Stomach smooth muscle (tissue), 2 donors: ENCODE measurements at regions not wholly inside any gene's neighbourhood (a gene's known extent, or its start where the extent isn't known, plus 50 kb on each side); places are given as distances from the start of the nearest gene placed in this dataset.
A peak's percentile ranks its signal among the peaks of the same experiment; 100 is the strongest.

Source experiments
- H3K27ac ChIP-seq: one replicate; pipeline ENCODE4 v1.7.0; 2013; ENCODE audit warnings: mild to moderate bottlenecking, low read length, inconsistent platforms
- H3K27me3 ChIP-seq, 2 donors: one replicate each; pipeline ENCODE4 v1.7.0; 2013; ENCODE audit warnings: low read length in 2 of 2; ENCODE audit not compliant: insufficient read depth in 2 of 2, control insufficient read depth in 1 of 2
- H3K36me3 ChIP-seq, 2 donors: one replicate each; pipeline ENCODE4 v1.7.0; 2013; ENCODE audit warnings: low read length in 2 of 2; ENCODE audit not compliant: control insufficient read depth in 2 of 2, insufficient read depth in 2 of 2
- H3K4me1 ChIP-seq: one replicate; pipeline ENCODE4 v1.7.0; 2013; ENCODE audit warnings: low read length; ENCODE audit not compliant: control insufficient read depth, insufficient read depth
- H3K4me3 ChIP-seq, 2 donors: one replicate each; pipeline ENCODE4 v1.7.0; 2013; ENCODE audit warnings: low read length in 2 of 2
- H3K9ac ChIP-seq, 2 donors: one replicate each; pipeline ENCODE4 v1.7.0; 2013; ENCODE audit warnings: low read length in 2 of 2, mild to moderate bottlenecking in 1 of 2
- H3K9me3 ChIP-seq, 2 donors: one replicate each; pipeline ENCODE4 v1.7.0; 2013; ENCODE audit warnings: low read length in 2 of 2; ENCODE audit not compliant: control insufficient read depth in 2 of 2
- donor health status: healthy.
- donor health status: Pancreatic carcinoma.

DNA sequence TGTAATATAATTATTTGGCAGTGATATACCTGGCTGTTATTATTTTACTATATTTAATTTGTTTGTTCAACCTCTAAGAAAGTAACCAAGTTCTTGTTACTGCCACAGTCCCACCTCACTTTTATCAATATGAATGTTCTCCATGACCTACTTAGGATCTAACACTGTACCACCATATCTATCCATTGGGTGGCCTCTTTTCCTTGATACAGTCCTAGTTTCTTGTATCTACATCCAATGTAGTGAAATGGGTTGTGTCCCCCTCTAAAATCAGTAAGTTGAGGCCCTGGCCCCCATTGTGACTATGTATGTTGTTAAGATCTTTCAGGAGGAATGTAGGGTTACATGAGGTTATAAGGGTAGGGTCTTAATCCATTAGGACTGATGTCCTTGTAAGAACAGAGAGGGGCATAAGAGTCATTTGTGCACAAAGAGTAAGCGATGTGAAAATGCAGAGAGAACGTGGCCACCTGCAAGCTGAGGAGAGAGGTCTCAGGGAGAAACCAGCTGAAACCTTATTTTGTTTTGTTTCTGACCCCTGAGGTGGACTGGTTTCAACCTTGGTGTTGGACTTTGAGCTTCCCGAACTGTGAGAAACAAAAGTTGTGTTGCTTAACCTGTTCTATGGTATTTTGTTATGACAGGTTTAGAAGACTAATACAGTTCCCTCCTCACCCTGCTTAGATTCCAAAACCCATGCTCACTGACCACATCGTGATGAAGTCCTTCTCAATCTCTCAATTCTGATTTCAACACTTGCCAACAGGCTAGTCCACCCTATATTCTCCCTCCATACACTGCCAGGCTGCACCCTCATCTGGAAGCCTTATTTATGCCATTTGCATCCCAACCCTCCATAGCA, 387.3 kb upstream of the EPHA7 start:
- H3K27ac ChIP-seq = no peak overlapping the region
- H3K36me3 ChIP-seq = no peaks in the 10 kb centered on the region
- no peak overlapping the region for H3K4me3 ChIP-seq
- H3K9me3 ChIP-seq = peaks cover 0 to 6% of the 10 kb centered on the region in 2 donors
- H3K27me3 ChIP-seq = no peaks in the 10 kb centered on the region
- H3K9ac ChIP-seq = no peak overlapping the region
- H3K4me1 ChIP-seq = no peaks in the 10 kb centered on the region

DNA sequence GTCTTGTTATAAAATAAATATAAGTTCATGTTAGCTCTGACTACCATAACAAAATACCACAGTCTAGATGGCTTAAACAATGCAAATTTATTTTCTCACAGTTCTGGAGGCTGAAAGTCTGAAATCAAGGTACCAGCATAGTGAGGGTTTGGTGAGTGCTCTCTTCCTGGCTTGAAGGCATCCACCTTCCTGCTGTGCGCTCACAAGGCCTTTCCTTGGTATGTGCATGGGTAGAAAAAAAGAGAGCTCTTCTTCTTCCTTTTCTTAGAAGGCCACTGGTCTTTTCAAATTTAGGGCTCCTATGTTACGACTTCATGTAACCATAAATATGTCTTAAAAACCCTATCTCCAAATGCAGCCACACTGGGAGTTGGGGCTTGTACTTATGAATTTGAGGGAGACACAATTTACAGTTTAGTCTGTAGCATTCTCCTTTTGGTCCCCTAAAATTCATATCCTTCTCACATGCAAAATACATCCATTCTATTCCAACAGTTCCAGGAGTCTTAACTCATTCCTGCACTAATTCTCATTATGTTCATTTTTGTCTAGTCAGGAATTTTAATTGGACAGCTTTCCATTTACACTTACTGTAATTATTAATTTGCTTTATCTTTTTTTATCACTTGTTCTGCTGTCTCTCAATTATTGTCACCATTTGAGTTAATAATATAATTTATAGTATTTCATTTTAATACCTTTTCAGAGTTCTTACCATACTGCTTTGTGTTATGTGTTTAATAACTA, 381.9 kb upstream of the EPHA7 start:
- Histone ChIP-seq H3K36me3 (no peaks in the 10 kb centered on the region), H3K4me1 (no peaks in the 10 kb centered on the region), H3K27me3 (no peaks in the 10 kb centered on the region), H3K9me3 (no peaks in the 10 kb centered on the region), H3K27ac (no peak overlapping the region), H3K9ac (no peak overlapping the region), H3K4me3 (no peak overlapping the region)

DNA sequence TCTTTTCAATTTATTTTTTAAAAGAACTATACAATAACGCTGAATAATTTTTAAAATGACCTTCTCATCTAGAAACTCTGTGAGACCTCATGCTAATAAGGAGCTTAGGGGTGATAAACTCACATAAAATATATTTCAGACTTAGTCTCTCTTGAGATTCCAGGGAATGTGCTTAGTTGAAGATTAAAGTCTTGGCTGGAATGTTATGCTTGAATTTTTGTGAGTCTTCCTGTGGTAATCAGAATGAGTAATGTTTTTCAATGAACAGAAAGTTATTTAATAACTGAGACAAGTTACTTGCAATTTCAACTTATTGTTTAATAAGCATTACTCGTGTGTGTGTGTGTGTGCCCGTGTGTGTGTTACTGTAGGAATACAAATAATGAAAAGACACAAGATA, 379.9 kb upstream of the EPHA7 start:
- Histone ChIP-seq H3K27me3 (no peaks in the 10 kb centered on the region), H3K4me1 (no peaks in the 10 kb centered on the region), H3K36me3 (no peaks in the 10 kb centered on the region), H3K27ac (no peak overlapping the region), H3K4me3 (no peak overlapping the region), H3K9me3 (no peaks in the 10 kb centered on the region), H3K9ac (no peak overlapping the region)

DNA sequence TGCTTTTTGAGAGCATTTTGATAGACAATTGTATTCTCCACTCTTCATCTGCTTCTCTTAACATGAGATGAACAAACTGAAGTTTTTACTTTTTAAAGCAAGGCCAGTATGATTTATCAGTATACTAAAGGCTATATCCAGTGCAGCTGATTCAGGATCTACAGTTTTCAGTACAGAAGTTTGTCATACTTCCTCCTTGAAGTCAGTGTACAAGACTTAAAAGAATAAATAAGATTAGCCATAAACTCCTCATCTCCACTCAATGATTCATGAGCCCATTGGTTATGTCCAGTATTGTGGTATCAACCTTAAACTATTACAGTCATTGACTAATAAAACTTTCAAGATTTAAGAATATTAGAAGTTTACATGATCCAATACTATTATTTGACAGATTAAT, 374.8 kb upstream of the EPHA7 start:
- no peak overlapping the region for H3K27ac ChIP-seq
- no peaks in the 10 kb centered on the region for H3K27me3 ChIP-seq
- no peaks in the 10 kb centered on the region for H3K36me3 ChIP-seq
- H3K9ac ChIP-seq = no peak overlapping the region
- no peaks in the 10 kb centered on the region for H3K4me1 ChIP-seq
- no peak overlapping the region for H3K4me3 ChIP-seq
- no peaks in the 10 kb centered on the region for H3K9me3 ChIP-seq

GRCh38 chr6:93792746-93793145, 373.4 kb upstream of the EPHA7 start:
- H3K9ac ChIP-seq = no peak overlapping the region
- H3K27ac ChIP-seq = no peak overlapping the region
- no peaks in the 10 kb centered on the region for H3K27me3 ChIP-seq
- no peaks in the 10 kb centered on the region for H3K4me1 ChIP-seq
- H3K36me3 ChIP-seq = no peaks in the 10 kb centered on the region
- H3K4me3 ChIP-seq = no peak overlapping the region
- no peaks in the 10 kb centered on the region for H3K9me3 ChIP-seq

DNA sequence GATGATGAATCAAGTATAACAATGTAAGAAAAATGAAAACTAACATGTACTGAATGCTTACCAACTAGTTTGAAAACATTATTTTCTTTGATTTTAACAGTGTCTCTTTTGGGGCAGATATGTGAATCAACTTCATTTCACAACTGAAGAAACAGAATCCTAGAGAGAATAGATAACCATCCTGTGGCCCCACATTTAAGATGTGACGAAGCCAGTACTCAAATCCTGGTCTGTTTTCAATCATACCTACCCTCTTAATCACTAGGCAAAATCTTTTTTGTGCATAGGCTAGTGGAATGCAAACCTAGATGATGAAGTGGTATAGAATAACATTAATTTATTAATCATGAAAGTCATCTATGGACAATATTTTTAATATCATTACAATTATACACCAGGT, 371.6 kb upstream of the EPHA7 start:
- no peaks in the 10 kb centered on the region for H3K27me3 ChIP-seq
- no peaks in the 10 kb centered on the region for H3K9me3 ChIP-seq
- H3K4me1 ChIP-seq = no peaks in the 10 kb centered on the region
- no peak overlapping the region for H3K4me3 ChIP-seq
- no peaks in the 10 kb centered on the region for H3K36me3 ChIP-seq
- no peak overlapping the region for H3K27ac ChIP-seq
- no peak overlapping the region for H3K9ac ChIP-seq

DNA sequence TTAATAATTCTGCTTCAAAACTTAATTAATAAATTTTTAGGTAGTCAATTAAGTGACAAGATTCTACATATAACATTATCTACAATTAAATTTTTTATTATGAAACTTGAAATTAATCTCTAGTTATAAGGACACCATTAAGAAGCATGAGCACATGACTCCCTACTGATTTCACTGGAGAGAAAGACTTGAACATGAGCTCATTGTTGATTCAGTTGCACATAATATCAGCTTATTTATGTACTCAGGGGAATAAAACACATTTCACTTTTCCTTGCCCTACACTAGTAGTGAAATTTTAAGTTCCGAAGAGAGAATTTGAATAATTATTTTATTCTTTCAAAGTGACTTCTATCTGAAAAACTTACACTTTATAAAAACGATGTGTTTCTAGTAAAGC, 370.2 kb upstream of the EPHA7 start:
- Histone ChIP-seq H3K27me3 (no peaks in the 10 kb centered on the region), H3K9ac (no peak overlapping the region), H3K4me1 (no peaks in the 10 kb centered on the region), H3K4me3 (no peak overlapping the region), H3K36me3 (no peaks in the 10 kb centered on the region), H3K9me3 (no peaks in the 10 kb centered on the region), H3K27ac (no peak overlapping the region)

GRCh38 chr6:93787841-93788240, 368.5 kb upstream of the EPHA7 start:
- Histone ChIP-seq H3K27ac (no peak overlapping the region), H3K9ac (no peak overlapping the region), H3K36me3 (no peaks in the 10 kb centered on the region), H3K4me1 (no peaks in the 10 kb centered on the region), H3K4me3 (no peak overlapping the region), H3K27me3 (no peaks in the 10 kb centered on the region), H3K9me3 (no peaks in the 10 kb centered on the region)

DNA sequence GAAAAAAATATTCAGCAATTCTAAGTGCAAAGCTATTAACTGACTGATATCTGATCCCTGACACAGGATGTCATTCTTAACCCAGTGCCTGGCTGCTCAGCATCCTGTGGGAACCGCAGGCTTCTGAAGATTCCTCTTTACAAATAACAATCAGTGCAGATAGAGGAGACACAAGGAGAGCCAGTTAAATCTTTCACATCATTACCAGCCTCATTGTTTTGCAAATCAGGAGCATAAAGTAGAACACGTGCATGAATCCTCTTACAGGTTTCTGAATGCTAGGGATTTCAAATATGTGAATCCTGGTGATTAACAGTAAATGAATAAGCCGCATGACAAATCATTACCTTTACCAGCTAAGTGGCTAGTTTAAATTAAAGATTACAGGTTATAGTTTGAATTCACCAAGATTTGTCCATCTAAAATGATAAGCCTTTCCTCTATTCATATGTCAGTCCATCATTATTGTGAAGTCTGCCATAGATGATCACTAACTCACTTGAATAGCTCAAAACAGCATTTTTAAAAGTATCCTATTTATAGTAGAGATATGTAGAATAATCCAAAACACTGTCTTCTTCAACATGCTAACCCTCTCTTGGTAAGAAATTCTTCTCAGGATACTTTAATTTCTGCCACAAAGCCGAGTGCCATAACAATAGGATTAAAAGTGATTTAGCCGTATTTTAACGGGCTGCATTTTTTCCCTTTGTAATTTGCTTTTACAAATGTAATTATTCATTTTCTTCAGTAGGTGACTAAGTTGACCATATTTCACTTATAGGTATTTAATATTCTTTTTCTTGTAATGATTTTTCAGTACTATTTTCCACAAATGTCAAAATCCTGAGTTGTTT, 367.3 kb upstream of the EPHA7 start:
- no peaks in the 10 kb centered on the region for H3K36me3 ChIP-seq
- peak overlapping the region in 1 of 2 donors; percentile 64 for H3K4me3 ChIP-seq
- H3K9ac ChIP-seq = no peak overlapping the region
- no peaks in the 10 kb centered on the region for H3K4me1 ChIP-seq
- no peak overlapping the region for H3K27ac ChIP-seq
- no peaks in the 10 kb centered on the region for H3K9me3 ChIP-seq
- H3K27me3 ChIP-seq = no peaks in the 10 kb centered on the region

DNA sequence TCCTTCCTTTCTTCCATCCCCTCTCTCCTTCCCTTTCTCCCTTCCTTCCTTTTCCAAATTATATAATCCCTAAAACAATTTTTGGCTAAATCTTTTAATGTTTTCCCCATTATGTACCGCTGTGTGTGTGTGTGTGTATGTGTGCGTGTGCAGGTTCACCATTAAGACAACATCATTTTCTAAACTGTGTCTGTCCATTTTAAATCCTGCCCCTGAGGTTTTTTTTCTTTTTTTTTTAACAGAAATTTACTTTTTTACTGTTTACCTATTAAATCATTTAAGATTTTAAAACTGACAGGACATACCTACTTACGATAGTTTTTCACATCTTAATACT, 366.3 kb upstream of the EPHA7 start:
- no peaks in the 10 kb centered on the region for H3K9me3 ChIP-seq
- H3K36me3 ChIP-seq = no peaks in the 10 kb centered on the region
- no peaks in the 10 kb centered on the region for H3K4me1 ChIP-seq
- H3K9ac ChIP-seq = peak overlapping the region; percentile 30 to 66
- no peak overlapping the region for H3K27ac ChIP-seq
- no peaks in the 10 kb centered on the region for H3K27me3 ChIP-seq
- peak overlapping the region; percentile 64 to 65 for H3K4me3 ChIP-seq
